HG03575 (cell line): ENCODE measurements at regions not wholly inside any gene's neighbourhood (a gene's known extent, or its start where the extent isn't known, plus 50 kb on each side); places are given as distances from the start of the nearest gene placed in this dataset.

Experiments
- ATAC-seq: cut with Tn5 transposase; IDR thresholded peaks from one replicate; pipeline ENCODE4 v1.9.1; 2021; ENCODE audit not compliant: unreplicated experiment, insufficient number of reproducible peaks, low FRiP score; ENCODE audit errors: extremely low read depth

- ATAC-seq: no peak
Measured at GRCh38 chr1:204814166-204814884, 56.3 kb upstream of the NFASC start.

- ATAC-seq: no peak
Measured at GRCh38 chr1:204817341-204817740, 53.3 kb upstream of the NFASC start.

GRCh38 chr1:204818998-204819397 lies 51.7 kb upstream of the NFASC start:
- no peak for ATAC-seq

- ATAC-seq: no peak
Measured at GRCh38 chr1:204819495-204819894, 51.2 kb upstream of the NFASC start.
